HG03097 (cell line): ENCODE measurements at regions not wholly inside any gene's neighbourhood (a gene's known extent, or its start where the extent isn't known, plus 50 kb on each side); places are given as distances from the start of the nearest gene placed in this dataset.

Source experiments
- ATAC-seq: cut with Tn5 transposase; IDR thresholded peaks from one replicate; pipeline ENCODE4 v1.9.1; 2021; ENCODE audit not compliant: unreplicated experiment, low FRiP score

DNA sequence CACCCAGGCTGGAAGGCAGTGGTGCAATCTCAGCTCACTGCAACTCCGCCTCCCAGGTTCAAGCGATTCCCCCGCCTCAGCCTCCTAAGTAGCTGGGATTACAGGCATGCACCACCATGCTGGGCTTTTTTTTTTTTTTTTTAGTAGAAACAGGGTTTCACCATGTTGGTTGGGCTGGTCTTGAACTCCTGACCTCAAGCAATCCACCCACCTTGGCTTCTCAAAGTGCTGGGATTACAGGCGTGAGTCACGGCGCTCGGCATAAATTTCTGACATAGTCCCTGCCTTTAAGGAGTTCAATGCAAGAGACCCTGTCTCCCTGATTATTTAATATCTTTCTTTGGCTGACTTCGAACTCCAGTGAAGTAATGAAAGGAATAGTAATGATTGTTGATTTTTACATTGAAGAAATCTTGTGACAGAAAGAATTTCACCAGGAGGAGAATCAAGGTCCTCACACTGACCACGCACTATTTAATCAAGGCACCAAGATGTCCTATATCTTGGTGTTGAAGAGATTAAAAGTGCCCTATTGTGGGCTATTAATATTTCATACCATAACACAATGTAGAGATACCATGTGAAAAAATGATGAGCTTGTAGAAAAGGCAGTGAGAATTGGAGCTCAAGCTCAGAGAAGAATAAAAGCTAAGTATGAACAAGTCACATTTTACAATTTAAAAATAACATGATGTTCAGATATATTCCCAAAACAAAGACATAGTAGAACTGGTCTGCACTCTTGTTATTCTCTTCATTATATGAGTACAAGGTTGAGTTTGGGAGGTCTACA lies 71.6 kb upstream of the BLID start:
- no peak for ATAC-seq

DNA sequence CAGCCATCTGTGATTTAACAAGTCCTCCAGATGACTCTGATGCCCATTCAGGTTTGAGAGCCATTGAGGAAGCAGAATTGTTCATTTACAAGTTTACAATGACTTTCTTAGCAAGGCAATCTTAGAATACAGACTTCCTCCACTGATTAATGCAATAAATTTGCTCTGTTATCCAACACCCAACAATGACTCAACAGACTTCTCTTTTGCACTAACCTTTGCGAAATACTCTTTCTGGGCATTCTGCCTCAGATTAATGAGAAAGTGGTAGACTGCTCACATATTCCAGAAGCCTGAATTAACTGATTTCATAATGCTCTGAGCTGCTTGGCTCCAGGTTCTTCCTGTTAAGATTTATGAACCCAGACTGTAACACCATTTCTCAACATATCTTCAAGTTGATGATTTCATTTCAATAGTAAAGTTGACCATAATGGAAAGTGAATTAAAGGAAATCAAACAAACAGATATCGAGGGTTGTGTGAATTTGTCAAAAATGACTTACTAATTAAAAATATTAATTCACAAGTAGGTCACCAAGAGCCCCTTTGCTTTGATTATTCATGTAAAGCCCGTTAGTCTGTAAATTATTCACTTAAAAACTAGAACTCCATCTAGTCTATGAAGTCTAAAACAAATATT lies 70.5 kb upstream of the BLID start:
- no peak for ATAC-seq

DNA sequence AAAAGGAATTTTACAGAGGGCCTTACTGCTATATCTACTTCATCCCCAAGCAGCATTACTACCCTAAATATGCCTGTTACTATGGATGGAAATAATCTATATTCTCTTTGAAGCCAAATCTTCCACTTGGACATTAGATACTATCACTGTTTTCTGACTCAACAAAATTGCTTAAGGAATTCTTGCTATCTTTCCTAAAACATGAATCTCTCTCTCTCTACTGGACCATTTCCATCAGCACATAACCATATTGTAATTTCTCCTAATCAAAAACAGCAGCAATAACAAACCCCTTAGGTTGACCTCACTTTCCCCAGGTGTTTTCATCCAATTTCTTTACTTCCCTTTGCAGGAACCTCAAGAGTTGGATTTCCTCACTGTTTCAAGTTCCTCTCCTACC lies 67.9 kb upstream of the BLID start:
- ATAC-seq = no peak

DNA sequence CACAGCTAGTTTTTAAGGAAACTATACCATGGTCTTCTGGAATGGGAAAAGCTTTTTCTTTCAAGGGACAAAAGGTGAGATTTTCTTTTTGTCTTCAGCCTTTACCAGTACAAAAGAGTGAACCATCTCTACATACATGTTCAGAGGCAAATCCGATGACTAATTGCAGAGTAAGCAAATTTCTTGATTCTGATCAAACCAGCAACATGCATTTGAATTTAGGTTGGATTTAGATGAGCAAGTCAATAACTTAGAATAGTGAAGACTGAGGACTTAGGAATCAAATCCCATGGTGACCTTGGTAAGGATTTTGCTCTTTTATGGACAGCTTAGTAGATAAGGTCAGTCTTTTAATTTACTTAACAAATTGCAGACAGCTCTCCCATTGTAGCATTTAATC lies 65.9 kb upstream of the BLID start:
- ATAC-seq = no peak

DNA sequence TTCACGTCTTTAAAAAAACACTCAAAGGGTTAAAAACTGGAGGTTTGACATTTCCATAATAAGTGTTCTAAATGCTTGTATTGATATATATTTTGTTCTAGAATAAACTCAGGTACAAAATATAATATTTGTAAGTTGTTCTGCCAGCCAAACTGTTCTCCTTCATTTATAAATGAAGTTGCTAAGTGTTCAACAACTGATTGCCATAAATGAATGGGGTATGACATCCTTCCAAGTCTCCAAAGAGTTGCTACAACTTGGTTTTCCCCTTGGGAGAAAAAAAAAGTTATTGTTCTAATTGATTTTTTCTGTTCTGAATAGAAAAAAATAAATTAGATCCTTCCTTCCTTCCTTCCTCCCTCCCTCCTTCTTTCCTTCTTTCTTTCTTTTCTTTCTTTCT lies 65.4 kb upstream of the BLID start:
- ATAC-seq = no peak

DNA sequence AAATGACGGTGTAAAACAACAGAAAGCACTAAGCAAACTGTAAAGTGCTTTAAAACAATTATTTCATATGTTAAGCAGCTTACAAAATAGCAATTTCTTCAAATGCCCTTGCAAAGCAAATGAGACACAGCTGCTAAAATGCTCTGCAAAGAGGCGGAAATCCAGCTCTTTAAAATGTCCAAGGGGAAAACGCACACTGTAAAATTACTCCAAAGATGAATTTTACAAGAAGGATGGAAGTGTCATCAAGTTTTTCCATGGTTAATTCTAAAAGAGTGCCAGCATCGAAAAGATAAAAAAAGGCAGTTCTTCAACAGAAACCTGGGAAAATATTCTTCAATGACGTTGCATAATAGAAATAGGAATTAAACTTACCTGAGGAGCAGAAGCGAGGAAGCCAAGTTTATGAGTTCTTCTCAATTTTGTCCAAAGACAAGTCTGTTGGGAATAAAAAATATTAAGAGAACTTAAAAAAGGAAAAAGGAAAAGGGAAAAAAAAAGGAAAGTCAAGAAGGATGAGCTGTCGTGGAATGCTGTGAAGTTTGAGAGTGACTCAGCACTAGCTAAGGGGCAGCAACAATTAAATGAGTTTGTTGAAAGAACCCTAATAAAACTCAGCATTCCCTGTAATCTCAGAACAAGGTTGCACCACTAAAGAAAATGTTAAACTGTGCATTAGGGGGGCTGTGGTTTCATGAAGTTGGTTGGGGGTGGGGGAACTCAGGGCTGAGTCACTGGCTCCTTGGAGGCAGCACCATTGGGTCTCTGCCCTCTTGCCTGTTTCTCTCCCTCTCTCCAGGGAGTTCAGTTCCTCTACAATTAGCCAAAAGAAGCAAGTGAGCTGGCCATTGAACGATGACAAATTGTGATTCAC lies 64.2 kb upstream of the BLID start:
- no peak for ATAC-seq

DNA sequence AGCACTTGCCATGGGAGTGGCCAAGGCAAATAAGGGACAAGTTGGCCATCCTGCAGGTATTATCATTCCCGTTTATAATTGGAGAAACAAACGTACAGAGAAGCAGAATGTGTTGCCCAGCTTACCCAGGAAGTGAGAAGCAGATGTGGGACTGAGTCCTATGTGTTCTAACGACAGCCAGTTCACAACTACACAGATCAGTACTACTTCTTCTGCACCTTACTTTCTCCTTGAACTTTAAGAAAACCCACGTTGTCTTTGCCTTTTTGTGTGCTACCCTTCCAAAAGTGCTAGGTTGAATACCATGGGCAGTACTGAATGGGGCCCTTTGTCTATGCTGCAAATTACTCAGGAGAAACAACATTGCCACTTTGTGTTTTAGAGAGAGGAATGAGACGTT lies 62.8 kb upstream of the BLID start:
- ATAC-seq = no peak

DNA sequence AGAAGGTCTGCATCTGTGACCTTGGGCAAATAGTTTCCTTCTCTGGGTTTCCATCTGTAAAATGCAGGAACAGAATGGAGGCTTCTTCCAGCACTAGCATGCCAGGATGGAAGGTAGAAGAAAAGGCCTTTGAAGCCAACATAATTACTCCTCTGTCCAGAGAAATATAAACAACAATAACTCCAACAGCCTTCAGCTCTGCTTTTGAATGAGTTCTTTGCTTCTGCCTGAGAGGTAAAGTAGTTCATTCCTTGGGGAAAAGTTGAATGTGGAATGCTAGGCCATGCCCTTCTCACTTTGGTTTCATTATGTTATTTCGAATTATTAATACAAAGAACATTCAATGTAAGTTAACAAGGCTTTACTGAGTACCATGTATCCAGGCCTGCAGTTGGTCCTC lies 61.2 kb upstream of the BLID start:
- ATAC-seq = no peak

DNA sequence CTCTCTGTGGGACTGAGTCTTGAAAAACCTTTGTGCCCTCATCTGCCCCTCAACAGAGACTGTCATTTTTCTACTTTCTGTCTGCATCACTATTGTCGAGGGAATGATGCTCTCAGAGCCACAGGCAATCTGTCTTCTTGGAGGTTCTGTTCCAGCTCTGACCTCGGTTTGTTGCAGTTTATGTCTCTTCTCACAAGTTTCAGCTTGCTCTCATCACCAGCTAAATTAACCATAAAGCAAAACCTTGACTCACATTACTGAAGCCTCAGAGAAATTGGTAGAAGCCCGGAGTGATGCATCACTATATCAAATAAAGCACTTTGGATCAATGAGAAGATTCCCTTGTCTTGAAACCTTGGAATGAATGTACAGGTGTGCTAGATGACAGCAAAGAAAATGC lies 60.6 kb upstream of the BLID start:
- no peak for ATAC-seq

DNA sequence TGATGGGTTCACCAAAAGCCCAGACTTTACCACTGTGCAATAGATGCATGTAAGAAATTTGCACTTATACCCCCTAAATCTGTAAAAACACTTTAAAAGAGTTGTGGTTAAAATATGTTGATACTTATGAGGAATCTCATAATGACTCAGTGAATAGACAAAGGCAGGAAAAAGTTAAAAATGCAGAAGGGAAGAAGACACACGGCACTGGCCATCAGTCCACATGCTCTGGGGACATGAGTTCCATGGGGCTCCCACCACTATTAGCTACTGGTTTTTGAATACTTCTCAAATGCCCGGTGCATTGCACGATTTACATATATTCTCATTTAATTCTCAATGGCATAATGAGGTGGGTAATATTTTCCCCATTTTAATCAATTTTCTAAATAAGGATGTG lies 59.3 kb upstream of the BLID start:
- no peak for ATAC-seq

DNA sequence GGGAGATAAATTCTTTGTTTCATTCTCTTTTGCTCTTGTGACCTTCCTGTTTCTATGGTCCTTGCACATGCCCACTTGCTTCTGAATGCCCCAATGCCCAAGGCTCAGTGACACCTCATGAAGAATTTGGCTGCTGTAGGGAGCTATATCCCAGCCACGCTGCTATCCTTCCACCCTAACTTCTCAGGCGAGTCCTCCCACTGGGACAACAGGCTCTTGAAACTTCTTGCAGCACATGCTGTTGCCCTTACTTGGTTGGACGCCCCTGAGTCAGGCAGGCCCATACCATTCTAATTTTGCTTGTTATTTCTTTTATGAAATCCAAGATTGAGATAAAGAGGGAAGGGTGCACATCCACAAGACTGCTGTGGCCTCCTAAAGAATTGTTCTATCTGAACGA lies 57.6 kb upstream of the BLID start:
- ATAC-seq = no peak

DNA sequence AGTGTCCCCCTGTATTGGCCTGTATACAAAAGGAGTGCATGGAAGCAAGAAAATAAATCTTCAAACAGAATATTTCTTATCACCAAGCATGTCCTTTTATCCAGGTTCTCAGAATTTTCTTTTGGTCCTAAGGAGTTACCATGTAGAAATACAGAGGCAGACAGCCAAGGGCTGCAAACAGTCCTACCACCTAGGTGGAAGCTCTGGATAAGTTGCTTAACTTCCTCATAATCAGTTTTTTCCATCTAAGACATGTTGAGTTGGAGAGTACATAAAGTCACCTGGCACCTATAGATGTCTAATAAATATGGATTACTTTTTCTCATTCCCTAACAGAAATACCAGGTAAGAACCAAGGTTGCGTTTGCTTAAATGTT lies 57.0 kb upstream of the BLID start:
- ATAC-seq = no peak

DNA sequence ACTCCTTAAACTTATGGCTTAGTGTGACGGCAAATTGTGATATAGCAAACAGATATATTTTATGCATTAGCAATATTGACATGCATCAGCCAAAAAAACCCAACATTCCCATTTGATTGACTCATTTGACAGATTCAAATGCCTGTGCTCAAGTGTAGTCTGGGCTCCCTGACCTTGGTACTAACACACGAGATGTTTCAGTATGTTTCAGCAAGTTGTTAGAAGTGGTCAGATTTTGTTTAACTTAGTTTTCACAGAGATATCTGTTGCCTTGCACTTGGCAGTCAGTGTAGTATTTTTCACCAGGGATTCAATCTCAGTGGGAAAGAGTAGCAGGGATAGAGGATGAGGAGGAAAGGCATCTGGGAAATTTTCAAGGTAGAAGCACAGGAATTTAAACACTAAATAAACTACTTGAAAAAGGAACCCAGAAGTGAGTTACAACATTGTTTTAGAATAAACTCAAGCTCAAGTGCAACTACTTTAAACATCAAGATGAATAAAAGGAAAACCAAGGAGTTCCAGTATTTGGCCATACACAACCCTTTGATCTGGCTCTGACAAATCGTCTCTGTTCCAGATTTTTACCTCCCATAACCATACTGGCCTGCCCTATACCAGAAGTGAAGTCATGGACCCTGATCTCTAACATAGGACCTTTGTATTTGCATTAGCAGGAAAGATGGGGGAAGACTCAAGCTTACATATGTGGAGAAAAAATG lies 56.5 kb upstream of the BLID start:
- ATAC-seq = no peak

DNA sequence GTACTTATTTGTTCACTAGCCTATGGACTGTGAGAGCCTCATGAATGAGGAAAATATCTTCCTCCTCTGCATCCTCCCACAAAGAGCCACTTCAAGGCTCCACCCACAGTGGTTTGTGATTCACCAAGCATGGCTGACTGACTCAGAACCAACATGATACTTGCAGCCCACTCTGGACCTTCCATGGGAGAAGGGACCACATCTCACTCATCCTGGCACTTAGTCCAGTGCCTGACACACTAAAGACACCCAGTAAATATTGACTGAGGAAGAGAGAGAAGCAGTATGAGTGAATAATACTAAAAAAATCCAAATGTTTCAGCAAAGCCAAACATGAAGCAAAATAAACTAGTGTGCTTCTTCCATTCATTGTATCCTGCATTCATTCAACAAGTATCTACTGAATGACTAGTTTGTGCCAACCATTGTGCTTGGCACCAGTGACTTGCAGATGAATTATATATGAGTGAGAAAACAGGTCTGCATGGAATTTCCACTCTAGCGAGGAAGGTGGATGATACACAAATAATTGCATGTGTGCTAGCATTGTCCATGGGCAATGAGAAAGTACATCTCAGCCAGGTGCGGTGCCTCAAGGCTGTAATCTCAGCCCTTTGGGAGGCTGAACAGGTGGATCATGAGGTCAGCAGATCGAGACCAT lies 54.9 kb upstream of the BLID start:
- ATAC-seq = no peak

DNA sequence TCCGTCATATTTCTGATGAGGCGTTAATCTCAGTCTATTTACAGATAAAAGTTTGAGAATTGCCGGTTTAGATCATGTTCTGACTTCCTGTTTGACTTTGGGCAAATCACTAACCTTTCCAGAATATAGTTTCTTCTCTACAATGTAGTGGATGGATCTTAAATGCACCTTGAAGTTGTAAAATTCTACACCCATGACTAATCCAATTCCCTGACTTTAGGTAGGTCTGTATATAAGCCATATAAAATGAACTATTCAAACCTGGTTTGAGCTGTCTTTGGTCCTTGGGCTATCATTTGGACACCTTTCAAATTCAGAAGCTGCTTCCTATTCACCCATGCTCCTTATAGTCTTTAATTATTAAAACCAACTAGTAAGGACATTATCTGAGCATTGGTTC lies 52.2 kb upstream of the BLID start:
- ATAC-seq = no peak

DNA sequence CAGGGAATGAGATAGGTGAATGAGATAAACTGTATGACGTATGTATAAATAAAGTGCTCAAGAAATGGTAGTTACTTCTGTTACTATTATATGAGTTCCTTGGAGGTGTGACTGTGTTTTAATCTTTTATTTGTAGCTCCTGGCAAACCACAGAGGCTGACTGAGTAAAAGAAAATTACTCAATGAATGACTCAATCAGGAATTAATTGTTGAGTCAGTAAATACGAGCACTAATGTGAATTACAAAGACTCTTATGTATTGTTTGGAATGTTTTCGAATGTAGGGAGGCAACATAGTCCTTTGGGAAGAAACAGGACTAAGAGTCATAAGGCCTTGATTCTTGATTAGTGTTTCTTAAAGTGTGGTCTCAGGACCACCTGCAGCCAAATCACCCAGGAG lies 51.1 kb upstream of the BLID start:
- ATAC-seq = no peak

DNA sequence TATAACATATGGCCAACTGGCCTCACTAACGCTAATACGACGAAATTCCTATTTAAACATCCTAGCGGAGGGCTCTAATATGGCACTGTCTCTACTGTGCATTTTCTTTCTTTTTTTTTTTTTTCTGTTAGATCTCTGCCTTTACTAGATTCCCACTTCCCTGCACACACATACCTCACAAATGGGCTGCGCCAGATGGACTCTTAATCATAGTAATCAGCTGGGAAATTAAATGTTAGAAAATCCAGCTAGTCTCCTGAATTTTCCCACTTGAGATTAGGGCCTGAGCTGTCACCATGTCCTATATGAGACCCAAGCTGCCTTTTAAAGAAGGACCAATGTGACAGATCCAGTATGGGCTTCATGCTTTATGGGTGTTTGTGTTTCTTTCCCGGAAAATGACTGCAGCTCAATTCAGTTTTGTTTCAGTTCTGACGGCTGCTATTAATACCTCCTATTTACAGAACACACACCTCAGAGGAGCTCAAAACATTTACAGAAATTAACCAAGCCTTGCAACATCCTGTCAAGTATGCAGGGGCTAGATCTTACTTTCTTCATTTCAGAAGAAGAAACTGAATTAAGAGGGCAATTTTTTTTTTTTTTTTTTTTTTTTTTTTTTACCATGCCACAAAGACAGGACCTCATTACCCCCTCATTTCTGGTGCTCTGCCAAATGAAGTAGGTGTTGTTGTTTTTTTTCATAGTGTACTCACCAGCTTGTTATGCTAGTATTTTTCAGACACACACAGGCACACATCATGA lies 49.8 kb upstream of the BLID start:
- ATAC-seq = no peak
